EH (cell line): ENCODE measurements at regions not wholly inside any gene's neighbourhood (a gene's known extent, or its start where the extent isn't known, plus 50 kb on each side); places are given as distances from the start of the nearest gene placed in this dataset.
A peak's percentile ranks its signal among the peaks of the same experiment; 100 is the strongest.
"Not testable (repeated sequence)": the region's sequence is repeated elsewhere in the genome, so short reads cannot be mapped to it uniquely, and the experiment has no call there.

Experiments
- DNase-seq: peaks from one replicate; pipeline ENCODE4 v3.0.0-alpha.2; 2015; ENCODE audit warnings: low read depth

- no peak for DNase-seq
These were observed 407.7 kb upstream of the GRAMD2B start for GRCh38 chr5:126015235-126016181.

GRCh38 chr5:126016256-126016655 is 407.0 kb upstream of the GRAMD2B start:
- DNase-seq = no peak

GRCh38 chr5:126017096-126017495 is 406.1 kb upstream of the GRAMD2B start:
- no peak for DNase-seq

GRCh38 chr5:126020770-126021169 is 402.4 kb upstream of the GRAMD2B start:
- DNase-seq = no peak

GRCh38 chr5:126023994-126024441 is 399.2 kb upstream of the GRAMD2B start:
- DNase-seq = no peak

- DNase-seq = no peak
These were observed 396.1 kb upstream of the GRAMD2B start for GRCh38 chr5:126027149-126027548.

GRCh38 chr5:126027652-126028051 is 395.6 kb upstream of the GRAMD2B start:
- no peak for DNase-seq

- no peak for DNase-seq
These were observed 394.9 kb upstream of the GRAMD2B start for GRCh38 chr5:126028336-126028735.

GRCh38 chr5:126029282-126029681 is 393.9 kb upstream of the GRAMD2B start:
- DNase-seq = not testable (repeated sequence)

- no peak for DNase-seq
These were observed 392.5 kb upstream of the GRAMD2B start for GRCh38 chr5:126030698-126031097.

- peak; percentile 53 for DNase-seq
These were observed 391.1 kb upstream of the GRAMD2B start for GRCh38 chr5:126031989-126032716.

- no peak for DNase-seq
These were observed 379.5 kb upstream of the GRAMD2B start for GRCh38 chr5:126043688-126044087.

- no peak for DNase-seq
These were observed 379.0 kb upstream of the GRAMD2B start for GRCh38 chr5:126044111-126044668.

- no peak for DNase-seq
These were observed 378.2 kb upstream of the GRAMD2B start for GRCh38 chr5:126044931-126045565.

GRCh38 chr5:126046318-126046717 is 376.9 kb upstream of the GRAMD2B start:
- DNase-seq = no peak

GRCh38 chr5:126046846-126047571 is 376.2 kb upstream of the GRAMD2B start:
- no peak for DNase-seq

GRCh38 chr5:126052120-126052519 is 371.1 kb upstream of the GRAMD2B start:
- DNase-seq = no peak

- no peak for DNase-seq
These were observed 370.4 kb upstream of the GRAMD2B start for GRCh38 chr5:126052791-126053190.

GRCh38 chr5:126053630-126054029 is 369.6 kb upstream of the GRAMD2B start:
- no peak for DNase-seq

GRCh38 chr5:126054577-126055347 is 368.4 kb upstream of the GRAMD2B start:
- DNase-seq = no peak

GRCh38 chr5:126055348-126055729 is 367.9 kb upstream of the GRAMD2B start:
- DNase-seq = no peak
